SK-N-MC (cell line): ENCODE measurements at regions not wholly inside any gene's neighbourhood (a gene's known extent, or its start where the extent isn't known, plus 50 kb on each side); places are given as distances from the start of the nearest gene placed in this dataset.

Experiments
- DNase-seq: peaks from one replicate; pipeline ENCODE4 v3.0.0-alpha.2; 2011; ENCODE audit warnings: low read depth, low spot score
- H3K27ac ChIP-seq: fragments of 200-600 bp; sonication (generic); 2 replicates; pipeline ENCODE4 v1.5.1; 2016; ENCODE audit warnings: mixed run types
- H3K36me3 ChIP-seq: fragments of 200-600 bp; sonication (generic); 2 replicates; pipeline ENCODE4 v1.6.1; 2017; ENCODE audit warnings: antibody characterized with exemption, low read length, mixed read lengths; ENCODE audit not compliant: insufficient read depth
- H3K4me3 ChIP-seq: fragments of 200-600 bp; sonication (generic); 2 replicates; pipeline ENCODE4 v1.5.1; 2016
- H3K9ac ChIP-seq: fragments of 200-600 bp; sonication (generic); 2 replicates; pipeline ENCODE4 v1.8.0; 2017; ENCODE audit warnings: mixed run types, mixed read lengths; ENCODE audit not compliant: insufficient read length
- H3K9me3 ChIP-seq: fragments of 200-600 bp; sonication (generic); 2 replicates; pipeline ENCODE4 v1.6.1; 2017; ENCODE audit warnings: low read depth, mild to moderate bottlenecking, antibody characterized with exemption, low read length, moderate library complexity, mixed read lengths
- EZH2 ChIP-seq: fragments of 200-600 bp; sonication (generic); IDR thresholded peaks from one replicate; pipeline ENCODE4 v1.6.1; 2017; ENCODE audit warnings: antibody characterized with exemption
- FOXP2 ChIP-seq: optimal IDR thresholded peaks from 2 replicates; pipeline ENCODE3; 2011; ENCODE audit warnings: mild to moderate bottlenecking, moderate library complexity; ENCODE audit not compliant: insufficient read depth; ENCODE audit errors: extremely low read length, control extremely low read depth
- POLR2AphosphoS5 ChIP-seq: IDR thresholded peaks from 2 replicates; pipeline ENCODE4 v1.6.1; 2012; ENCODE audit warnings: mild to moderate bottlenecking, low read depth, low read length, borderline replicate concordance

DNA sequence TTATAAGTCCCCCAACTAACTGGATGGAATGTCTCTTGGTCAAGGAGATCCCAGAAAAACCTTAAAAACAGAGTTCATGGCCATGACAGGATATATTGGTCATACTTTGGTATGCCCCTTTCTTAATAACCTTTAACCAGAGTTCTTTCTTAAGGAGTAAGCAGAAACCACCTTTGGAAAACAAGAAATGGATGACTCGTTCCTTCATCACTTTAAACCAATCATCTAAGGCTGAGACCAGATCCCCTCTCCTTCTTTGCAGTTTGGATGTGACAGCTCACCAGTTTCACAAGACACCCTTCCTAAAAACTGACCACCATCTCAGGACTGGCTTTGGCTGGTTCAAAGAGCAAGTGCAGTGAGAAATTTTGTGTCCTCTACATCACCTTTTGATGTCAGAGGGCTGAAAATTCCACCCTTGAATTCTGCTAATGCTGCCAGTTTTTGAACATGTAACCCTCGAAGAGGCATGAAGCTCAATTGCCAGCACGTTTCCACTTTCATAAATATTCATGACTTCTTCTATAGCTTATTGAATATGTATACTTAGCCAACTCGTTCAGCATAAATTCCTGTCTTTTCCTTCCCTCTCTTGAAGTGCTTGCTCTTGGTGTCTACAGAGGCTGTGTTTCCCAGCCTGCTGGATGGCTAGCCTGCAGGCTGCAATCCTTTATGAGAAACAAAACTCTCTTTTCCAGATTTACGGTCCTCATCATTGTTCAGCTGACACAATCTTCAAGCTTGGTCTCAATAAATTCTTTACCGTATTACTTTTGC is 1323.5 kb upstream of the TMEFF2 start:
- Histone ChIP-seq H3K36me3 (no peaks in the 10 kb centered on the region), H3K4me3 (peak overlapping the region; percentile 71), H3K27ac (peak overlapping the region; percentile 81), H3K9ac (peak overlapping the region; percentile 48), H3K9me3 (no peaks in the 10 kb centered on the region)
- DNase-seq, result peak; percentile 85
- TF ChIP-seq POLR2AphosphoS5, result no peak
- peak; percentile 19 for TF ChIP-seq FOXP2

DNA sequence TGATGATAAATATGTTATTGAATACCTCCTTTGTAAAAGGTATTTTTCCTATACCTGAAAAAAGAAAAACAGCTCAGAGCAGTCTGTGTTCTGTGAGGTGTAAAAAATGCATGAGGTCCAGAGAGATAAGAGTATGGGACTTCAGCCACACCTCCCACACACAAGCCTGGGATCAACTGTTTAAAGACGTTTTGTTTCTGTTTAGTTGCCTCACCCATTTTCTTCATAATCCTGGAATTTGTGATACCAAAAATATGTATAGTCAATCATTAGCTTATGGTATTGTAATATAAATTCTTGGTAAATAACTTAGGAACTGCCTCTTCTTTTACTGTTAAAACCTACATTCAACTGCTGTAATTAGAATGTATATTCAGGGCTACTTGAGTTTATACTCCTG is 1322.9 kb upstream of the TMEFF2 start:
- no peak for DNase-seq
- Histone ChIP-seq H3K36me3 (no peaks in the 10 kb centered on the region), H3K27ac (no peak overlapping the region), H3K9me3 (no peaks in the 10 kb centered on the region), H3K4me3 (no peak overlapping the region), H3K9ac (no peak overlapping the region)
- TF ChIP-seq EZH2 (no peak), POLR2AphosphoS5 (no peak)

- Histone ChIP-seq H3K27ac (no peak overlapping the region), H3K4me3 (no peak overlapping the region), H3K36me3 (no peaks in the 10 kb centered on the region), H3K9me3 (no peaks in the 10 kb centered on the region), H3K9ac (no peak overlapping the region)
- TF ChIP-seq FOXP2 (no peak), POLR2AphosphoS5 (no peak), EZH2 (no peak)
- DNase-seq, result no peak
These were observed 1311.3 kb upstream of the TMEFF2 start for GRCh38 chr2:193506035-193506434.

GRCh38 chr2:193505620-193506019 is 1310.9 kb upstream of the TMEFF2 start:
- Histone ChIP-seq H3K36me3 (no peaks in the 10 kb centered on the region), H3K9ac (no peak overlapping the region), H3K4me3 (no peak overlapping the region), H3K27ac (no peak overlapping the region), H3K9me3 (no peaks in the 10 kb centered on the region)
- DNase-seq, result no peak
- TF ChIP-seq EZH2 (no peak), POLR2AphosphoS5 (no peak), FOXP2 (no peak)

DNA sequence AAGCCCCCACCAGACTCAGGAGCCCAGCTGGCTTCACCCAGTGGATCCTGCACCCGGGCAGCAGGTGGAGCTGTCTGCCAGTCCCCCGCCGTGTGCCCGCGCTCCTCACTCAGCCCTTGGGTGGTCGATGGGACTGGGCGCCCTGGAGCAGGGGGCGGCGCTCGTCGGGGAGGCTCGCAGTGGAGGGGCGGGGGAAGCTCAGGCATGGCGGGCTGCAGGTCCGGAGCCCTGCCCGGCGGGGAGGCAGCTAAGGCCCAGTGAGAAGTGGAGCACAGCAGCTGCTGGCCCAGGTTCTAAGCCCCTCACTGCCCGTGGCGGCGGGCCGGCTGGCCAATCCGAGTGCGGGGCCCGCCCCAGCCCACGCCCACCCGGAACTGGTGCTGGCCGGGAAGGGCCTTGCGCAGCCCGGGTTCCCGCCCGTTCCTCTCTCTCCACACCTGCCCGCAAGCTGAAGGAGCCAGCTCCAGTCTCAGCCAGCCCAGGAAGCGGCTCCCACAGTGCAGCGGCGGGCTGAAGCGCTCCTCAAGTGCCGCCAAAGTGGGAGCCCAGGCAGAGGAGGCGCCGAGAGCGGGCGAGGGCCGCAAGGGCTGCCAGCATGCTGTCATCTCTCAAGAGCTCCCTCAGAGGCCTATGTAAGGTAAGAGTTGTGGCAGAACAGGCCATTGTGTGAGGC is 1307.8 kb upstream of the TMEFF2 start:
- H3K9ac ChIP-seq, result no peak overlapping the region
- no peaks in the 10 kb centered on the region for H3K36me3 ChIP-seq
- no peak for TF ChIP-seq POLR2AphosphoS5
- no peak for TF ChIP-seq EZH2
- TF ChIP-seq FOXP2, result no peak
- no peak overlapping the region for H3K27ac ChIP-seq
- no peak overlapping the region for H3K4me3 ChIP-seq
- DNase-seq, result no peak
- H3K9me3 ChIP-seq, result no peaks in the 10 kb centered on the region

- no peak for DNase-seq
- no peak overlapping the region for H3K4me3 ChIP-seq
- TF ChIP-seq FOXP2 (no peak), EZH2 (no peak), POLR2AphosphoS5 (no peak)
These were observed 1302.1 kb upstream of the TMEFF2 start for GRCh38 chr2:193496786-193497185.

GRCh38 chr2:193482557-193482956 is 1287.8 kb upstream of the TMEFF2 start:
- Histone ChIP-seq H3K36me3 (no peaks in the 10 kb centered on the region), H3K9ac (no peak overlapping the region), H3K9me3 (no peaks in the 10 kb centered on the region), H3K4me3 (no peak overlapping the region), H3K27ac (no peak overlapping the region)
- no peak for DNase-seq
- no peak for TF ChIP-seq EZH2

More at GRCh38 chr2:193496786-193497185, 1302.1 kb upstream of the TMEFF2 start:
- H3K9ac ChIP-seq, result no peak overlapping the region
- no peak overlapping the region for H3K27ac ChIP-seq
- H3K9me3 ChIP-seq, result no peaks in the 10 kb centered on the region
- H3K36me3 ChIP-seq, result no peaks in the 10 kb centered on the region

DNA sequence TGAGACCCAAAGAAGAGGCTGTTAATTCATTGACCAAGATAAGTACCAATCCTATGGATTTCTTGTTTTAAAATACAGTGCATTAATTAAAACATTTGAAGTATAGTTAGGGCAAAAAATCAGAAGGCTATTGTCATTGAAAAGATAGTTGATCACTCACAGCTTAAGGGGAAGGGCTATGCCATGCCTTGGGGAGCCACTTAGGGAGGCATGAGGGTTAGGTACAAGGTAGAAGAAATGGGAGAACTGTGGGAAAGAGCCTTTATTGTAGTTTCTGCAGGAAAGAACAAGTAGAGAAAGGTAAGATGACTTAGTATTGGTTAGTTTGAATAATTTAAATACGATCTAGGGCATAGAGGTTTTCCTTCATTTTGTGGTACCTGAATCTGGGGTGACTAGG is 1285.5 kb upstream of the TMEFF2 start:
- H3K4me3 ChIP-seq, result no peak overlapping the region
- no peaks in the 10 kb centered on the region for H3K36me3 ChIP-seq
- no peak overlapping the region for H3K27ac ChIP-seq
- DNase-seq, result no peak
- H3K9ac ChIP-seq, result no peak overlapping the region
- H3K9me3 ChIP-seq, result no peaks in the 10 kb centered on the region
- TF ChIP-seq EZH2, result no peak
- TF ChIP-seq FOXP2, result no peak
- TF ChIP-seq POLR2AphosphoS5, result no peak
